Naive thymus-derived CD8-positive, alpha-beta T cell (primary cell): ENCODE measurements at regions not wholly inside any gene's neighbourhood (a gene's known extent, or its start where the extent isn't known, plus 50 kb on each side); places are given as distances from the start of the nearest gene placed in this dataset.

ENCODE experiments used
- ATAC-seq, 2 donors: fragments of 150-1000 bp; cut with Tn5 transposase in 1 of 2; sonication (Bioruptor Pico), chemical (Tn5 transposase) in 1 of 2; 1 replicate in 1 of 2; 2 replicates in 1 of 2; pipeline ENCODE4 v1.10.0; 2021; ENCODE audit warnings: mild to moderate bottlenecking in 2 of 2, moderate library complexity in 2 of 2
- POLR2A ChIA-PET: fragments of 350-600 bp; sonication (Branson Sonifier 250); formaldehyde crosslinking; loops from one replicate; lab custom pipeline; 2021; ENCODE audit warnings: antibody characterized with exemption; lab: Charles Lee
- DNase-seq, 10 donors: peaks; one replicate each; pipeline versions ENCODE4 v3.0.0 to v3.0.0-alpha.2; 2020 to 2022
- H3K27ac Mint-ChIP-seq, 10 donors: one replicate each; pipeline ENCODE4 v1.8.0; 2020 to 2022; ENCODE audit warnings: mild to moderate bottlenecking in 10 of 10, mixed read lengths in 10 of 10, moderate library complexity in 4 of 10, inconsistent platforms in 1 of 10
- H3K27me3 Mint-ChIP-seq, 5 donors: one replicate each; pipeline ENCODE4 v1.8.0; 2021 to 2022; ENCODE audit warnings: mixed read lengths in 5 of 5
- H3K36me3 Mint-ChIP-seq, 3 donors: one replicate each; pipeline ENCODE4 v1.8.0; 2020 to 2022; ENCODE audit warnings: mixed read lengths in 3 of 3, mild to moderate bottlenecking in 2 of 3, inconsistent platforms in 1 of 3
- H3K4me1 Mint-ChIP-seq, 4 donors: one replicate each; pipeline ENCODE4 v1.8.0; 2021 to 2022; ENCODE audit warnings: mixed read lengths in 4 of 4
- H3K4me3 Mint-ChIP-seq, 10 donors: one replicate each; pipeline ENCODE4 v1.8.0; 2020 to 2022; ENCODE audit warnings: mild to moderate bottlenecking in 10 of 10, mixed read lengths in 10 of 10, moderate library complexity in 6 of 10, inconsistent platforms in 1 of 10
- H3K9me3 Mint-ChIP-seq, 9 donors: one replicate each; pipeline ENCODE4 v1.8.0; 2020 to 2022; ENCODE audit warnings: mixed read lengths in 9 of 9, mild to moderate bottlenecking in 3 of 9, inconsistent platforms in 1 of 9, moderate library complexity in 1 of 9

DNA sequence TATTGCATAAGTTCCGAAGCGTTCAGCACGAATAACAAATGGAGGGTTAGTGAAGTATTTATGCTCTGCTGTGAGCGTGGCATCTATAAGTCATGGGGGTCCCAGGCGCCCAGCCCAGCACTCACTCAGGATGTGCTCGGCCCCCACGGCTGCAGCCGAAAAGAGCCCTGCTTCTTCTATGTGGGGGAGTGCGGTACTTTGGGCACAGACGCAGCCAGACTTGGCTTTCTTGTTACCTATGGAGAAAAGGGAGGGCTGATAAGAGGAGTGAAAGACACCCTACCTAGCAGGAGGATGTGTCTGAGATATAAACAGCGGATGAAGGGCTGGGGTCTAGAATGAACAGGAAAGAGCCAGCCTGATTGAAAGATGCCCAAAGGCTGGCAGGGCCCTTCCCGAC lies 51.4 kb downstream of the MRPL36 start:
- DNase-seq (no peak), ATAC-seq (no peak)
- Mint-ChIP-seq H3K9me3 (peaks cover 0 to under 1% (median 0%) of the 10 kb centered on the region in 9 donors), H3K27ac (peak overlapping the region in 1 of 10 donors; percentile 33), H3K4me3 (no peak overlapping the region), H3K36me3 (peaks cover 0 to 2% (median 0%) of the 10 kb centered on the region in 3 donors), H3K27me3 (peaks cover 1 to 30% (median 12%) of the 10 kb centered on the region in 5 donors), H3K4me1 (no peaks in the 10 kb centered on the region)
- POLR2A ChIA-PET = no interaction called here

DNA sequence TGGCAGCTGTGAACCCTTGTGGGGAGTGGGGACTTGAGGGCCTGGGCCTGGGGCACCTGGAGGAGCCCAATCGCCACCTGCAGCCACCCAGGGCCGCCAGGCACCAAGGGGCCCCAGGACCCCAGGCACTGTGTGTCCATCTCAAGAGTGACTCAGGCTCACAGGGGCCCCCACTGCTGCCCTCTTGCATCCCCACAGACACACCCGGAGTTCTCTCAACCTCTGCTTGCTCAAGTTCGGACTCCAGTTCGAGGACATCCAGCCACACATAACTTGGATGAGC lies 51.9 kb downstream of the MRPL36 start:
- POLR2A ChIA-PET = no interaction called here
- DNase-seq (no peak), ATAC-seq (no peak)
- H3K27me3 Mint-ChIP-seq = peaks cover 1 to 34% (median 13%) of the 10 kb centered on the region in 5 donors
- no peaks in the 10 kb centered on the region for H3K4me1 Mint-ChIP-seq
- H3K36me3 Mint-ChIP-seq = peaks cover 0 to 2% (median 0%) of the 10 kb centered on the region in 3 donors
- H3K4me3 Mint-ChIP-seq = no peak overlapping the region
- H3K9me3 Mint-ChIP-seq = peaks cover 0 to 2% (median 0%) of the 10 kb centered on the region in 9 donors
- H3K27ac Mint-ChIP-seq = no peak overlapping the region

DNA sequence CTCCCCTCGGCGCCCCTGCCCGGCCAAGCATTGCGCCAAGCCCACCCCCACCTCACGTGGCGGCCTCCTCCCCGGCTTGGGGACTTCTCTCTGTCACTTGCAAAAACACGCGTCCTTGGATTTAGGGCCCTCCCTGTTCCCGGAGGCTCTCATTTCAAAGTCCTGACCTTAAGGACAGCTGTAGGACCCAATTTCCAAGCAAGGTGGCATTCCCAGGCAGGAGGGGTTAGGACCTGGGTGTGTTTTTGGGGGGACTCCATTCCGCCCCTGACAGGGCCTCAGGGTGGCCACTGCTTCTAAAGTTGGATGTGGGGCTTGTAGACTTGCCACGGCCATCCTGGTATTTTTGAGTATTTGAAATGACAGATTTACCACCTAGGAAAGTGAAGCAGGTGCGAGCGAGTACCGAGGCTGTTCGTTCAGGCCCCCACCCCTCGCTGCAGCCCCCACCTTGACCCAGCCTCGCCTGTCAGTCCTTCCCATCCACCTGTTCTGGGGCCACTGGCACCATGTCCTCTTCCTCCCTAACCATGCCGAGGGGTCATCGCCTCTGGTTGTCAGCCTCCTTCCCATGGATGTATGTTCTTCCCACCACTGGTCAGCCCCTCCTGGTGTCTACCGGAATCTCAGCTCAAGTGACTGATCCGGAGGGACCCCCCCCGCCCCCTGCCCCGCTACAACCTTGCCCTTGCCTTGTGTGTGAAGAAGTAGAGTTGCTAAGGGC lies 52.4 kb downstream of the MRPL36 start:
- Mint-ChIP-seq H3K36me3 (peaks cover 0 to 4% (median 2%) of the 10 kb centered on the region in 3 donors), H3K27ac (no peak overlapping the region)

DNA sequence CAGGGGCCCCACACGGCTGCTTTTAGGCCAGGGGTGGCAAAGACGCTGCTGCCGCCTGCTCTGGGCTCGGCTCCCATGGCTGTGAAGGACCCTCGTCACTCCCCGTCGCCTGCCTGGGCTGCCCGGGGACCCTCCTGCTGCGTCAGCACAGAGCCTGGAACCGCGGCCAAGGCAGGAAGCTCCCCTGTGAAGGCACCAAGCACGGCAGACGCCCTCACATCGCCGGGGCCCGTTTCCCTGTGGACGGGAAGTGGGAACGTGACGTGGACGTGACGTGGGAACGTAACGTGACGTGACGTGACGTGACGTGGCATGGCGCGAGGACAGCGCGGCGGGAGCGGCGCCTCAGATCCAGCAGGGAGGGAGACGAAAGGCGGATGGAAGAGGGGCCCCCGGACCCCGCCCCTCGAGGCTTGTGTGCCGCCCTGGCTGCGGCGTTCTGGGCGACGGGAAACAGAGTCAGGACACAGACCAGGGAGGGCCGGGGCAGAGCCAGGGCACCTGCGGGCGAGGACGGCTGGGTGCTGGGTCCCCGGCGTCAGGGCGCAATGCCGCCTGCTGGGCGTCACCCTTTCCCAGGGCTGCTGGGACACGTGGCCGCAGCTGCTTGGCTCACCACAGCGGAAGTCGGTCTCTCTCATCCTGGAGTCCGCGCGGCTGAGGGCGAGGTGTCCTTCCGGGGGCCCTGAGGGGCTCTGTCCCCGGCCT lies 53.1 kb downstream of the MRPL36 start:
- H3K27me3 Mint-ChIP-seq = peaks cover 5 to 26% (median 17%) of the 10 kb centered on the region in 5 donors
- no peaks in the 10 kb centered on the region for H3K4me1 Mint-ChIP-seq

More for the DNA sequence above, 52.4 kb downstream of the MRPL36 start:
- peaks cover 2 to 29% (median 17%) of the 10 kb centered on the region in 5 donors for H3K27me3 Mint-ChIP-seq
- peaks cover 0 to 3% (median under 1%) of the 10 kb centered on the region in 9 donors for H3K9me3 Mint-ChIP-seq
- POLR2A ChIA-PET = no interaction called here
- no peak overlapping the region for H3K4me3 Mint-ChIP-seq
- no peak for ATAC-seq
- no peaks in the 10 kb centered on the region for H3K4me1 Mint-ChIP-seq
- no peak for DNase-seq

DNA sequence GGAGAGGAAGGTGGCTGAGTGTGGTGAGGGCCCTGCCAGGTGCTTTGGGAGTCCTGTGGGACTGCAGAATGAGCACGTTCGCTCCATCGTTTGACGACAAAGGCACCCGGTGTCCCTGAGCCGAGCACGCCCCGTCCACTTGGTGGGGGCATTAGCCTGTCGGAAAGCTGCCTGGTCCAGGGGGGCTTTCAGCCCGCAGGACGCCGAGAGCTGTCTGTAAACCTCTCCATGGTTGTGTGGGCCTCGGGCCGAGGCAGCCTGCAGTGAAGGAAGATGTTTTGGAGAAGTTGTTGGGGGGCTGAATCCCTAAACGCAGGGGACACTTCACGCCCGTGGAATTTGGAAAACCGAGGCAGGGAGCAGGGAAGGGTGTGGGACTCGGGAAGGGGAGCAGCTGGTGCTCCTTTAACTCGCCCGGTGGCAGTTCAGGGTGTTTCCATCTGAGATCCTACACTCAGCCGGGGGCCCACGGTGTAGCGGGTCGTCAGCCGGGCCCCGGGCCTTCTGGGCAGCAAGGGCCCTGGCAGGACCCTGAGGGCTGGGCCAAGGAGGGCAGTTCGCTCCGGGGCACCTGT lies 53.8 kb downstream of the MRPL36 start:
- no peak overlapping the region for H3K4me3 Mint-ChIP-seq
- DNase-seq = no peak
- H3K4me1 Mint-ChIP-seq = no peaks in the 10 kb centered on the region
- H3K9me3 Mint-ChIP-seq = peaks cover 1 to 16% (median 8%) of the 10 kb centered on the region in 9 donors
- ATAC-seq = no peak
- POLR2A ChIA-PET = no interaction called here
- no peak overlapping the region for H3K27ac Mint-ChIP-seq
- H3K36me3 Mint-ChIP-seq = peaks cover 0 to 10% (median 2%) of the 10 kb centered on the region in 3 donors
- peaks cover 5 to 22% (median 20%) of the 10 kb centered on the region in 5 donors for H3K27me3 Mint-ChIP-seq

More for the DNA sequence above, 53.1 kb downstream of the MRPL36 start:
- DNase-seq (no peak), ATAC-seq (no peak)
- POLR2A ChIA-PET = no interaction called here
- no peak overlapping the region for H3K4me3 Mint-ChIP-seq
- peaks cover 0 to 9% (median 5%) of the 10 kb centered on the region in 9 donors for H3K9me3 Mint-ChIP-seq
- H3K36me3 Mint-ChIP-seq = peaks cover 0 to 7% (median 2%) of the 10 kb centered on the region in 3 donors
- H3K27ac Mint-ChIP-seq = no peak overlapping the region

DNA sequence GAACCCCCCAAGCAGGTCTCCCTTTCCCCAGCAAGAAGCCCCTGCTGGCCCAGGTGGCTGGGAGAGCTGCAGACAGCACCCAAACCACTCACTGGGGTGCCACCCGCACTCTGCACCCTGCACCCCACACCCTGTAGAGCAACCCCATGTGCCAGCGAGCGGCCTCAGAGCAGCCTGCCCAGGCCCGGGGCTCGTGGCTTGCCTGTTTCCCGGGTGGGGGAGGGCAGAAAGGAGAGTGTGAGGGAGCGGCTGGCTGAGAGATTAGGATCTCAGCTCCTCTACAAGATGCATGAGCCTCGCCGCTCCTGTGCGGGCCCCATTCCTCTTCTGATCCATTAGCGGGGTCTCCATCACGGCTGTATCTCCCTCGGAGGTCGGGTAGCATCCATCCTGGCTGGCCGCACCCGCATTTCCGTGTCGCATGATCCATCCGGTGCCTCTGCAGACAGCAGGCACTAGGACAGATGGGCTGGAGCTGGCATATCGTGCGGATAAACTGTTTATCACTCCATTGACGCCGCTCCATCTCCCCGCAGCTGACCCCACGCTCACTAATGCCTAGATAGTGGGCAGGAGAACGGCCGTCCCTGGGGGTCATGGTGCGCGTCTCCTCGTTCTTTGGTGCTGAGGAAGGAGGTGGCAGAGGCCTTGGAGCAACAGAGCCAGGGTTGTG lies 54.4 kb downstream of the MRPL36 start:
- no peak for ATAC-seq

DNA sequence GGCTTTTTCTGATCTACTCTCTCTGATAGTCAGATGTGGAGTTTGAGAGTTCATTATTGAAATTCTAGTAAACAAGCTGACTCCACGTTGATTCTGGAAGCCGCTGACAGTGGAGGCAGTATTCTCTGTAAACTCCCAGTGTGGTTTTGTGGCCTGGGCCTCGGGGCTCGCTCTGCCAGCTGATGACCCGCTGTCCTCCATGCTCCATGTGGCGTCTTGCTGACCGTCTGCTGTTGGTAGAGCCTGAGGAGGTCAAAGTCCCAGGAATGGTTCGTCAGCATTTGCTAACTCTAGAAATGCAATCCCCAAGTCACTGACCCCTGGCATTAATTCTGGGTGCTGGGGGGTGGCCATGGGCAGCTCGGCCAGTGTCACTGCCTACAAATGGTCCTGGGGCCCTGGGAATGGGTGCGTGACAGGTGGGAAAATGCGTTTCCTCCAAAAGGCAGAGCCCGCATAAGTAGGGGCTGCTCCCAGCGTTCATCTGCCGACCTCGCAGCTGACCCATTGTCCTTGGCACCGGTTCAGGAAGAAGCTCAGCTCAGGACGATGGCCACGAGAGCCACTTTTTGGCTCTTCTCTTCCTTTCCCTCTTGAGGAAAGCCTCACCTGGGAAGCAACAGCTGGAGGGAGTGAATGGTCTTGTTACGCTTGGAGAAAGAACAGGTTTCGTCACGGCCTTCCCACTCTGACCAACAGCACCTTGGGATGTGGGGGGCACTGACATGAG lies 55.1 kb downstream of the MRPL36 start:
- POLR2A ChIA-PET = no interaction called here
- Mint-ChIP-seq H3K36me3 (peaks cover 2 to 20% (median 2%) of the 10 kb centered on the region in 3 donors), H3K4me1 (no peaks in the 10 kb centered on the region), H3K27me3 (peaks cover 5 to 32% (median 17%) of the 10 kb centered on the region in 5 donors), H3K9me3 (peaks cover 4 to 29% (median 15%) of the 10 kb centered on the region in 9 donors), H3K27ac (no peak overlapping the region), H3K4me3 (no peak overlapping the region)
- no peak for DNase-seq
- ATAC-seq = no peak

More for the DNA sequence above, 54.4 kb downstream of the MRPL36 start:
- Mint-ChIP-seq H3K4me3 (no peak overlapping the region), H3K9me3 (peaks cover 4 to 22% (median 12%) of the 10 kb centered on the region in 9 donors), H3K36me3 (peaks cover 0 to 16% (median 2%) of the 10 kb centered on the region in 3 donors), H3K27ac (no peak overlapping the region), H3K4me1 (no peaks in the 10 kb centered on the region), H3K27me3 (peaks cover 5 to 28% (median 17%) of the 10 kb centered on the region in 5 donors)
- POLR2A ChIA-PET = no interaction called here
- no peak for DNase-seq

DNA sequence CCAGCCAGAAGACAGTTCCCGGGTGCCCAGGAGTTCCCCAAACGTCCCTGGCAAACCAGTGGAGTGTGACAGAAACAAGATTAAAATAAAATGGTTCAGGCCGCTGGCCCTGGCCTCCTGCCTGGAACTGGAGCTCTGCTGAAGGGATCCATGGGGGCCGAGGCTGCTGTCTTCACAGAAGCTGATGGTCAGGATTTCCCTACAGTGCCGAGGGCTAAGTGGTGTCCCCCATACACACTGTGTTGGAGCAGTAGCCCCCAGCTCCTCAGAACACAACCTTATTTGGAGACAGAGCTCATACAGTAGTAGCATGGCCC lies 55.9 kb downstream of the MRPL36 start:
- Mint-ChIP-seq H3K9me3 (peaks cover 4 to 30% (median 15%) of the 10 kb centered on the region in 9 donors), H3K27me3 (peaks cover 6 to 39% (median 21%) of the 10 kb centered on the region in 5 donors), H3K4me1 (no peaks in the 10 kb centered on the region), H3K27ac (peak overlapping the region in 1 of 10 donors; percentile 49), H3K36me3 (peaks cover 2 to 20% (median 2%) of the 10 kb centered on the region in 3 donors), H3K4me3 (no peak overlapping the region)
- POLR2A ChIA-PET = no interaction called here
- DNase-seq = no peak
- no peak for ATAC-seq

DNA sequence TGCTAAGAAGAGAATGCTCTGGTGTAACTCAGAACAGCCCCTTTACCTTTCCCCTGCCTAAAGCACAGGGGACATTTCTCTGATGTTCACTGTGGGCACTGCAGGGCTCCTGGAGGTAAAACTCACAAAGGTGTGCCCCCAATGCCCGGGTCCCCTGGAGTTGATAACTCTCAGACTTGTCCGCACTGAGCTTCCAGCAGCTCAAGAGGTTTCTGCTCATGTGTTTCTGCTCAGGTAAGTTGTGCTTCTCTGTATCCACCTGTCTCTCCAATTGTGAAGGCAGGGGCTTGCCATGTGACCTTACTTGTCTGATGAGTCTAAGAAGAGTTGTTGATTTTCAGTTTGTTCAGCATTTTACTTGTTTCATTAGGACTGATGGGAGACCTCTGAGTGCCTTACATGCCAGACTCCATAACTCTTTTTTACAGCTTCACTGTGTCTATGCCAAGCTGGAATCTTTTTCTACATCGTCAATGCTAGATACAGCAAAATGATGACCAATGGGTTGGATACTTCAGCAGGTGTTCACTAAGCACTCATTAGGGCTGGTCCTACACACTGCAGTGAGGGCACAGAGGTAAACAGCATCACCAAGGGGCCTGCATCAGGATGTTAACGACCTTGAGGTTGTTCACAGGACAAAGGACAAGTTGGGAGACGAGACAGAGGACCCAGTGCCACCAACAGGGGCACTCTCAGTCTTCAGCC lies 56.4 kb downstream of the MRPL36 start:
- H3K36me3 Mint-ChIP-seq = peaks cover 2 to 20% (median 2%) of the 10 kb centered on the region in 3 donors
- H3K27ac Mint-ChIP-seq = peak overlapping the region in 1 of 10 donors; percentile 49
- H3K9me3 Mint-ChIP-seq = peaks cover 4 to 30% (median 15%) of the 10 kb centered on the region in 9 donors
- DNase-seq = no peak
- ATAC-seq = no peak
- peaks cover 7 to 39% (median 22%) of the 10 kb centered on the region in 5 donors for H3K27me3 Mint-ChIP-seq
- H3K4me3 Mint-ChIP-seq = no peak overlapping the region
- no peaks in the 10 kb centered on the region for H3K4me1 Mint-ChIP-seq
- POLR2A ChIA-PET = no interaction called here

DNA sequence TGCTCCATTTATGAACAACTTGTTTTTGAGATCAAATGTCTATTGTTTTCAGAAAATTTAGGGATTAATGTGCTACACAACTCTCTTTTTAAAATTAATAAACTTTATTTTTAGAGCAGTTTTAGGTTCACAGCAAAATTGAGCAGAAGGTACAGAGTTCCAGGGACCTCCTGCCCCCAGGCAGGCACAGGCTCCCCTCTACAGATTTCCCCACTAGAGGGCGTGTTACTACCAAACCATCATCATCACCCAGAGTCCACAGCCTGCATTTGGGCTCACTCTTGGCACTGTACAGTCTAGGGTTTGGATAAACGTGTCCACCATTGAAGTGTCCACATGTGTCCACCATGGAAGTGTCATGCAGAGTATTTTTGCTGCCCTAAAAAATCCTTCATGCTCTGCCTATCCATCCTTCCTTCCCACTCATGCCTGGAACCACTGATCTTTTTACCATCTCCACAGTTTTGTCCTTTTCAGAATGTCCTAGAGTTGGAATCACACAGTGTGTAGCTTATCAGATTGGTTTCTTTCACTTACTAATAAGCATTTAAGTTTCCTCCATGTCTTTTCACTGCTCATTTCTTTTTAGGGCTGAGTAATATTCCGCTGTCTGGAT lies 61.7 kb downstream of the MRPL36 start:
- H3K27ac Mint-ChIP-seq = no peak overlapping the region
- H3K4me3 Mint-ChIP-seq = no peak overlapping the region
- peaks cover 0 to 1% (median 0%) of the 10 kb centered on the region in 4 donors for H3K4me1 Mint-ChIP-seq
- peaks cover 8 to 29% (median 23%) of the 10 kb centered on the region in 5 donors for H3K27me3 Mint-ChIP-seq
- H3K36me3 Mint-ChIP-seq = peaks cover 0 to 20% (median 2%) of the 10 kb centered on the region in 3 donors
- POLR2A ChIA-PET = interaction anchor here (1.1 kb wide), 1 partner anchor 63 kb away, joined by 6 read pairs; no protein-coding TSS in a partner anchor
- peaks cover 4 to 30% (median 15%) of the 10 kb centered on the region in 9 donors for H3K9me3 Mint-ChIP-seq
- peak; percentile 70 to 87 for ATAC-seq
- DNase-seq = peak in 8 of 10 donors; percentile 14 to 67 (median 40)
